CD4-positive, alpha-beta T cell treated with Interleukin-15 for 4 hours (primary cell): ENCODE measurements at regions not wholly inside any gene's neighbourhood (a gene's known extent, or its start where the extent isn't known, plus 50 kb on each side); places are given as distances from the start of the nearest gene placed in this dataset.
"Not testable (repeated sequence)": the region's sequence is repeated elsewhere in the genome, so short reads cannot be mapped to it uniquely, and the experiment has no call there.

Source experiments
- DNase-seq: peaks from one replicate; pipeline ENCODE4 v3.0.0-alpha.2; 2020; ENCODE audit warnings: low spot score

DNA sequence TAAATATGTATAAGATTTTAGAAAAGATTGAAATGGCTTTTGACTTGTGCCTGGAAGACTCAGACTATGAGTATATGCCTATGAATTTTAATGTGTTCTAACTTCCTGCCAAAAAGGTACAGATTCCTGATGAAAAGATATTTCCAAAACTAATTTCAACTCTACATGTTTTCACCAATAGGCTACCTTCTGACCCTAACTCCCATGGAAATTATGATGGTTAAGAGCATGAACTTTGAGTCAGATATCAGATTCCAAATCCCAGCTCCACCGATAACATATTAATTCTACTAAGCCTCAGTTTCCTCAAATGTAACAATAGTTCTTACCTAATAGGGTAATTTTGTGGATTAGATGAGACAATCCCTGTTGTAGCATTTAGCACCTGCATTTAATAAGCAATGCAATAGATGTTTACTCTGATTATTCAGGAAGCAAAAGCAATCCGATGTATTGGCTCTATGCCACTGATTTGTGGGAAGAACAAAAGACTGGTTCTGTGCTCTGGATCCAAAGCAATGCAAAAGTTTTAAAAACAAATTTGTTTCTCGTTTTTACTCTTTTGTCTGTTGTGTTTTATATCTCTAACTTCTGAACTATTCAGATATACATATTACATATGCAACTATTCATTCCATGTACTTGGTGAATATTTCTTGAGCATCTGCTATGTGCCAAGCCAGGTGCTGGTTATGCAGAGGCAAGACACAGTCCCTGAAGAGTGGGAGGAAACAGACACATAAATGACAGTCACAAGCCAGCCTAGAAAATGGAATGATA lies 115.4 kb downstream of the GATA6 start:
- no peak for DNase-seq

DNA sequence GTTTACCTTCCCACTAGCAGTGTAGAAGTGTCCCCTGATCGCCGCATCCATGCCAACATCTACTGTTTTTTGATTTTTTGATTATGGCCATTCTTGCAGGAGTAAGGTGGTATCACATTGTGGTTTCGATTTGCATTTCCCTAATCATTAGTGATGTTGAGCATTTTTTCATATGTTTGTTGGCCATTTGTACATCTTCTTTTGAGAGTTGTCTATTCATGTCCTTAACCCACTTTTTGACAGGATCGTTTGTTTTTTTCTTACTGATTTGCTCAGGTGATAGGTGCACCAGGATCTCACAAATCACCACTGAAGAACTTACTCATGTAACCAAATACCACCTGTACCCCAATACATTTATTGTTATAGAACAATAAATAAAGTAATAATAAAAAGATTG lies 114.5 kb downstream of the GATA6 start:
- DNase-seq, result not testable (repeated sequence)

DNA sequence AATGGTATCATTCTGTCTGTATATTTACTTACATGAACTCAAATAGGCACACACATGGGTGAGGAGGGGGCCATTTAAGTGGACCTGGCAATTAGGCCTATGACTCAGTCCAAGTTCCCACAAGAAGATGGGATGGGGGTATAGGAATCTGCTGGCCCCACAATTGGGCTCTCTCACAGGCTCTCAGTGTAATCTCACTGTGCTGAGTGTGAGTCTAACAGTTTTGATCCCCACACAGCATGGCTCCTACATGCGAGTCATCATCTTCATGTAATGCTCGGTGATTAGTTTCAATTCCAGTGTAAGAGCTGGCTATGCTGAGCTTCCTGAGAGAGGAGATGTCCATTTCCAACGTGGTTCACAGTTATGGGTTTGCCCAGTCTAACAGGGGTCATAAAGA lies 114.0 kb downstream of the GATA6 start:
- DNase-seq, result no peak

DNA sequence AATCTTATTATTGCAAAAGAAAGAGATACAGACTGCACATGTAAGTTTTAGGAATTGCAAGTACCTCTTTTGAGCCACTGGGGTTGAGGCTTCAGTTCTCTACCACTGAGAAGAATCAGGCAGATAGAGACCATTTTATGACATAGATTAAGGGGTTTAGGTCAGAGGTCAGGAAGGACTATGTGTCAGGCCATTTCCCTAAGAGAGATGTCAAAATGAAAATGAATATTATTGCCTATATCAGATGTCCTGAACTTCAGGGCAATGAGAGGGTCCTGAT lies 113.7 kb downstream of the GATA6 start:
- no peak for DNase-seq

DNA sequence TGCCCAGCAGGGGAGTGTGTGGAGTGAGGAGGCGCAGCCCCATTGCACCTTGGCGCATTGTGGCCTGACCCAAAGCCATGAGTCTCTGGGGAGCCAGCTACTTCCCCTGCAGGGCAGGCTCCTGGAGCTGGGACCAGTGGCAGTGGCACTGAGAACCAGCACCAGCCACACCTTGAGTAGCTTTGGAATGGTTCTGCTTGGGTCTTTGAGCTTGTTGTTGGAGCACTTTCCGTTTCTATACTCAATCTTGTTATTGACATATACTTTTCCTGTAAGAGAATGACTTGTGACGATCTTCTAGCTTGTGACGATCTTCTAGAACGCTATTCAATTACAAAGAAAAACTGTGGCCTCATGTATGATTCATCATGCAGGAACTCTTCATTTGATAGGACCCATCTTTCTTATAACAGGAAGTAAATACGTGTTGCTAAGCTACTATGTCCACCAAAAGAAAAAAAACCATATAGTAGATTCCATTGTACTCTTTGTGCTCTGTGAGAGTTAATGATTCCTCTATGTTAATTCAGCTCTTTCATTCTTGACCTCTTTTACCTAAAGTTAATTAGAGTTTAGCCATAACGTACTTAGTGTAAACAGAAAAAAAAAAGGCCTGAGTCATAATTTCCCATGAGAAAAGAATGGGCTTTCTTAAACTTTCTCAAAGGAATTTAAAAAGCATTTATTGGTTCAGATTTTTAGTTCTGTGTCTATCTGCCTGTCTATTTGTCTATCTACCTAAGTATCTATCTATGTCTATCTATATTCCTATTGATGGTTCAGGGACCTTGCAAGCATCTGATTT lies 113.1 kb downstream of the GATA6 start:
- DNase-seq, result peak; percentile 64

DNA sequence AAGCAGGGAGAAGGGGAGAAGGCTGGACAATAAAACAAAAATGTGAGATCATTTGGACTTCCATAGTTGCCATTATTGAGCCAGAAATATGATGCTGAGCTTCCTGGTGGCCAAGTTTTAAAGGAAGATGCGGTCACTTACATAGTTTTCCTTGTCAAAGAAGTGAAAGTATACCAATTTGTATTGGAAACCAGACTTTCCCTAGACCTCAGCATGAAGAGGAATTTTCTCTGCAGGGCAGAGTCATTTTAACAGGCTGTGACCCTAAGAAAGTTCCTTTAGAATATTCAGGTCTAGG lies 111.0 kb downstream of the GATA6 start:
- no peak for DNase-seq

DNA sequence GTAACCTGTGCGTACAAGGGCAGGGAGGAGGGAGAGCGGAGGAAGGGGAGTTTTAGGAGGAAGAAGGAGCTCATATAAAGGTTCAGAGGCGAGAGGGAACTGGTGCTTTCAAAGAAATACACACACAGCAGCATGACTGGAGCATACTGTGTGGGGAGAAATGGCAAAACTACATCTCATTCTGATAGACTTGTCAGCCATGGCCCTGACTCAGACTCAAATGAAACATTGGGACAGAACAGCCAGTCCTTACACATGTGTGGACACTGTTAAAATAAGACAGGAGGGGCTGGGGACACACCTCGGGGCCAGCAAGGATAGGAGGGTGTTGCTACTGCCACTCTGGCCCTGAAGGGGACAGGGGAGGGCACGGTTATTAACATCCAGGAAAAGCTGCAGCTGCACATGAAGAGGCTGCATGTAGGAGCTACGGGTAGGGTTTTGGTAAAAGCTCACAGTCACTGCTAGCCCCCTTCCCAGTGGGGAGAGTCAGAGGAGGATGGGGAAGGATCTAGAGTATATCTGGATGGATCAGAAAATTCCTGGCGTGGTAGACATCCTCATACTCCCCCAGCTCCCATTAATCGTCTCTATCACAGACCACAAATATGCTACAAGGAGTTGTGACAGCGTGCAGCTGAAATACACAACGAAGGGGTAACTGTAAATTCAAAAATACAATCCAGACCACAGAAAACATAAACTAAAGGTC lies 110.5 kb downstream of the GATA6 start:
- DNase-seq, result no peak

DNA sequence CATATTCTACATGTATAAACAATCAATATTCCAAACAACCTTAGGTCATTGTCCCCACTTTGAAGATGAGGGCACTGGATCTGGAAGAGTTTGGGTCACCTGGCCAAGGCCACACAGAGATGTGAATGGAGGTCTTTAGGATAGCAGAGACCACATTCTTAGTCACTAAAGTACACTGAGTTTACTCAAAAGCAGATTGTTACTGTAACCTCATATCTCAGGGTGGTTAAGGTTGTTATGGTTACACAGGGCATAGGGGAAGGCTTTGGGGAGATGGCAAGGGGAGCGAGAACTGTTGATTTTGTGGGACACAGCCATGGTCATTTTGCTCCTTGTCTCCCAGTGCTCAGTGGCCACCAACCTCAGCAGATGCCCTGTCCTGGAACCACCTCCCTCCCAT lies 109.4 kb downstream of the GATA6 start:
- DNase-seq, result no peak

DNA sequence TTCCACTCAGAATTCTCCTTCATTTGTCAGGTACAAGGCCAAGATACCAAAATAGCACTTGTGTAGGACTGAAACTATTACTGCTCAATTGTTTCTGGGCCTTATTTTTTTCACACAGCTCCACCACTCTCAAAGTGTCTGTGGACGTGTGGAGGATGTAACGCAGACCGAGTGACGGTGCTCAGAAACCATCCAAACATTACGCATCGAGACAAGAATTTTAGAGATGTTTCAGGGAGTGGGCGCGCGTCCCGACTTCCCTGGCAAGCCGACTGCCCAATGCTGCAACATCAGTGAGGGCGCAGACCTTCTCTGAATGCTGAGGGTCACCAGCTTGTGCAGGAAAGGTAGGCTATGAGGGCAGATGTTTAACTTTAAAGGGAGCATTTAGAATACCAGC lies 108.4 kb downstream of the GATA6 start:
- DNase-seq, result no peak

DNA sequence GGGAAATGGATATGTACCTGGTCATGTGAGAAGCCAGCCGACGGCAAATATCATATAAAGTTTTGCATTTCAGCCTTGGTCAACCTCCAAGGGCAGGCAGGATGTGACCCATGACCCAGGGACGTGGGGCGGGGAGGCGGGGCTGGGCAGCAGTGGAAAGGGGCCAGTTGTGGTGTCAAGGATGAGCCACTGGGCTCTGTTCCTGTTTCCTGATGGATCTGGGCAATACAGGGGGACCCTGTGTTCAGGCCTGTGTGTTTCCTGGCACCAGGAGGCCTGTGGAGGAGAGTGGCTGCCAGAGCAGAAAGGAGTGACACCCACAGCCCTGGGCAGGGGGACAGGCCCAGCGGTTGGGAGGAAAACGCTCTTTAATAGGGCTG lies 106.9 kb downstream of the GATA6 start:
- no peak for DNase-seq

DNA sequence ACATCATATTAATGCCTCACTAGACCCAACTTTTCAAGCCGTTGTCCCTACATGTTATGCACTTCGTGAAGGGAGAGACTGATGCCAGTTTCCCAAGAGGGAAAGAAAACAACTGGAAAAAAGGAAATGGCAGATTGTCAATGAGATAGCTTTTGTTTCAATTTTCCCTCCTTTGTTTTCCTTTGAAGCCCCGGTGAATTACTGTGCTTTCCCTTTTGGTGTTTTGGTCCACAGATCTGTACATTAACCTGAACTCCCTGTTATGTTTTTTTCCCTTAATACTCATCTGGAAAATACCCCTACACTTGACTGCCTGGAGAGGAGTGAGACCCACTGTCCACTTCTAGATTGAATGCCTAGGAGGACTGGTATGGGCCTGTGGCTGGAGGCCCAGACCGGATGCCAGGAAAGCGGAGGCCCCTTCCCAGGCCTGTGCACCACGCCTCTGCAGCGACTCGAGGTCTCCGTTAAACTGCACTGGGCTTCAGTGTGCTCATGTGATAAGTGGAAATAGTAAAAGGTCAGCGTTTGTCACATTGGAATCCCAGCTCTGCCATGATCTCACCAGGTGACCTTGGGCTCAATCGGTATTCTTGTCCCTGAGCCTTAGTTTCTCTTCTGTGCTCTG lies 106.4 kb downstream of the GATA6 start:
- no peak for DNase-seq

DNA sequence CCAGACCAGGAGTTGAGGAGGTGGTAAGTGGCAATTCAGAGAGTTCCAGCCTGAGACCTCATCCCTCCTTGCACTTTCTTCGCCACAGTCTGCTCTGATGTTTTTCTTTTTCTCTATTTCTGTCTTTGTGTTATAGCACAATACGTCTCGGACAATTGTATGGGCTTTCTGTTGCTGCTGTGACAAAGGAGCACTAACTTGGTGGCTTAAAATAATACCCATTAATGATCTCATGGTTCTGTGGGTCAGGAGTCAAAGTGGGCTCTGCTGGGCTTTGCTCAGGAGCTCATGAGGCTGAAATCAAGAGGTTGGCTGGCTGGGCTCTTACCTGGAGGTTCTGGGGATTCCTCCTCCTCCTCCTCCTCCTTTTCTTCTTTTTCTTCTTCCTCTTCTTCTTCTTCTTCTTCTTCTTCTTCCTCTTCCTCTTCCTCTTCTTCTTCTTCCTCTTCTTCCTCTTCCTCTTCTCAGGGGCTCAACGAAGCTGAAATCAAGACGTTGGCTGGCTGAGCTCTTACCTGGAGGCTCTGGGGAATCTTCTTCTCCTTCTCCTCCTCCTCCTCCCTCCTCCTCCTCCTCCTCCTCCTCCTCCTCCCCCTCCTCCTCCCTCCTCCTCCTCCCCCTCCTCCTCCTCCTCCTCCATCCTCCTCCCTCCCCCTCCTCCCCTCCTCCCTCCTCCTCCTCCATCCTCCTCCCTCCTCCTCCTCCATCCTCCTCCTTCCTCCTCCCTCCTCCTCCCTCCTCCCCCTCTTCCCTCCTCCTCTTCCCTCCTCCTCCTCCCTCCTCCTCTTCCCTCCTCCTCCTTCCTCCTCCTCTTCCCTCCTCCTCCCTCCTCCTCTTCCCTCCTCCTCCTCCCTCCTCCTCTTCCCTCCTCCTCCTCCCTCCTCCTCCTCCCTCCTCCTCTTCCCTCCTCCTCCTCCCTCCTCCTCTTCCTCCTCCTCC lies 104.0 kb downstream of the GATA6 start:
- no peak for DNase-seq

DNA sequence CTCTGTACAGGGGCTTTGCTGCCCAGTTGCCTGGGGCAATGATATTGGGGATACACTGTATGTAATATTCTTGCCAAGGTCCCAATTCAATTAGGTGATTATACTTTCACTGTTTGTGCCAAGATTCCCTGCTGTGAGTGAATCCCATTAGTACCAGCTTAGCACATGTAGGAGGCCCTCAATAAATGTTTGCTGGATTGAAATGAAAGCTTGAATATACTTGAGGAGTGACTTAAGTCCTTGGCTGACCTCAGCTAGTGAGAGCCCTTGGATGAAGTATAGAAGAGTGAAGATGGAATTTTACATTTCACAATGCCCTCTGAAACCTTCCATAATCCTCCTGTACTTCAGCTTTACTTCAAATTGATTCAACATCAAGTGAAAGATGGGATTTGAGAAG lies 102.9 kb downstream of the GATA6 start:
- DNase-seq, result no peak

DNA sequence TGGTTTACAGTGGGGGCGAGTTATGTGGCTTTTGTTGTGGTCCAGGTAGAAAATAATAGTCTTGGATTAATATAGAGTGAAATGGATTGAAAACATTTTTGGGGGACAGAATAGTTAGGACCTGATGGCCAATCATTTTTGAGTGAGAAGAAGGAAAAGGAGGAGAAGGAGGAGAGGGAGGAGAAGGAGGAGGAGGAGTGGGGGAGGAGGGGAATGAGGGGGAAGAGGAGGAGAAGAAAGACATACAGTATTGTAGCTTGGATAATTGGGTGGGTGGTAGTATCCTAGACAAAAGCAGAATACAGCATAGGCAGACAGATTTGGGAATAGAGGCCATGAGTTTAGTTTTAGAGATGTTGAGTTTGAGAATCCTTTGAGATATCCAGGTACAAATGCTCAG lies 101.6 kb downstream of the GATA6 start:
- no peak for DNase-seq

DNA sequence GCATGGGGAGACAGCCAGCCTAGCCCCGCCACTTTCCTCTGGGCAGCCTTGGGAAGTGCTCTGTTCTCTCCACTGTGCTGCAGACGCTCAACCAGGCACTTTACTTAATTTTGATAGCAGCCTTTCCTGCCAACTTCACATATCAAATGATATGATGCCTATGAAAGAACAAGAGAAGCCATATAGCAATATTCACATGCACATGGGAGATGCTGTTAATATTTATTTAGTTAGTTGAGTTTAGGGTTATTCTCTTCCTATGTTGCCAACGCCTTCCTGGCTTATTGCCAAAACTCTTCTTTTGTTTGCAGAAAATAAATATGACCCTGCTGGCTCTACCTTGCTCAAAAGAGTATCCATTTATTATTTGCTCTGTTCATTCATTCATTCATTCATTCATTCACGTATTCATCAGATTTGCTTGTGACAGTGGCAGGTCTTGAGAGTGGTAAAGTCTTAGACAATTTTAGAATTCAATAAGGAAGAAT lies 99.3 kb downstream of the GATA6 start:
- DNase-seq, result no peak

DNA sequence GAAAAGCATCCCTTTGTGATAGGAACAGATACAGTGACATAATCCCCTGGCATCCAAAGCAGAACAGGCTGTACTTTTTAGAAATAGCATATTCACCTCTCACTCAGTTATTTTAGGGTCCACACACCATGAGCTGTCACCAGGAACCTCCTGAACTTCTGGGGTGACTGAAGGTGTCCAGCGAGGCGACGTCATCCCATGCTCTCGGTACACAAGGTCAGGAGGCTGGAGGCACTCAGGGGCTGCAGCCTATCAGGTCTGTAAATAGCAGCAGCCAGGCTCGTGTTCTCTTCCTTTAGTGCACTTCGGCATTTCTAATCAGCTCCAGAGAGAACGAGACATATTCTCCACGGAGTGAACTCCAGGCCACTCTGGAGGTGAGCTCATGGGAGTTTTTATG lies 98.3 kb downstream of the GATA6 start:
- DNase-seq, result no peak

DNA sequence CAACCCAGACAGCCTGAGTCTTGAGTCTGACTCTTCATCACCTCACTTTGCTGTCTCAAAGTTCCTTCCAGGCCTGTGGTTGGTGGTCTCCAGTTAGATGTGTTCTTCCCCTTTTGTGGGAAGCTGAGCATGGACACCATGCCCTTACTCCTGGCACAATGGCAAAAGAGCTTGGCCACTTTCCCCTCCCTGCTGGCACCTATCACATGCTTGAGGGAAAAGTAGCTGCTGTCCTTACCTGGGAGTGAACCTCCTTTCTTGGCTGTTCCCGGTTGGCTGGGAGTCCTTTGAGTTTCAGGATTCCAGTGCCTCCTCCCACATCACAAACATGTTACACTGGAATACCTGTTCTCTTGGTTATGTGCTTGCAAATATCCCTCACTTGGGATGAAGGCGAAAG lies 97.8 kb downstream of the GATA6 start:
- DNase-seq, result no peak

DNA sequence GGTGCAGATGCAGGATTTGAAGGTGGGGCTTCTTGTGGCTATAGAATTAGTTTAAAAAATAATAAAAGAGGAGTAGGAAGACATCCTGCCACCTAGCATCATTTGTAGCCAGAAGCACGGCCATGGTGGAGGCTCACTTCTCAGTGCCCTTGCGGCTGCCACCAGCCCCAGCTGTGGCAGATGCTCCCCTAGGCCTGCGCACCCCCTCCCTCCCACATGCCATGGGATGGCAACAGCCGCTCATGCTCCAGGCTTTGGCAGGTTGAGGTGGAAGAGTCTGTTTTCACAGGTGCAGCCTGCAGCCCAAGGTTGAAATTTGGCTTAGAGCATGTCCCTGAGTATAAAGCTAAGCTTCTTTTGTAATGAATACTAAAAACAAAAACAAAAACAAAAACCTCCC lies 96.4 kb downstream of the GATA6 start:
- no peak for DNase-seq

DNA sequence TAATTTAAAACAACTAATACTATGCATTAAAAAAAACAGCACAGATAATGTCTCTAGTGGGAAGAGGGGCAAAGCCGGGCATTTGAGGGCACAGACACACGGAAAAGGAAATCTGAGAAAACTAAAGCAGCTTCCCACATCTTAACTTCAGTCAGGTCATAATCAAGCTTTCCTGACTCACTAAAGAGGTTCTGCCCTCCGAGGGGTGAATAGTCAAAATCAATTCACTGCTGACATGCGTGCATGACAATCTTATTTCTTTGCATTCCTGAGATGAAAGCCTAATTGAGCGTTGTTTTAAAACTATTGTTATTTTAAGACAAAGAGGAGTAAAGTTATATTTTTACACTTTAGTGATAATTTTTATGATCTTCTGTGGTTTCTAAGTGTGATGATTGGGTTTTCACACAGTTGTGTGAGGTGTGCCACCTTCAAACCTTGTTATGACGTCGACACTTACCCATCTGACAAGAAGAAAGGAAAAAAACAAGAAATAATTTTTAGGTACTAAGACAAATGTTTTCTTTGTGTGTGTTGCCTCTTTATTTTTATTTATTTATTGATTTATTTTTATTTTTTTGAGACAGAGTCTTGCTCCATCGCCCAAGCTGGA lies 90.9 kb downstream of the GATA6 start:
- DNase-seq, result peak; percentile 18

DNA sequence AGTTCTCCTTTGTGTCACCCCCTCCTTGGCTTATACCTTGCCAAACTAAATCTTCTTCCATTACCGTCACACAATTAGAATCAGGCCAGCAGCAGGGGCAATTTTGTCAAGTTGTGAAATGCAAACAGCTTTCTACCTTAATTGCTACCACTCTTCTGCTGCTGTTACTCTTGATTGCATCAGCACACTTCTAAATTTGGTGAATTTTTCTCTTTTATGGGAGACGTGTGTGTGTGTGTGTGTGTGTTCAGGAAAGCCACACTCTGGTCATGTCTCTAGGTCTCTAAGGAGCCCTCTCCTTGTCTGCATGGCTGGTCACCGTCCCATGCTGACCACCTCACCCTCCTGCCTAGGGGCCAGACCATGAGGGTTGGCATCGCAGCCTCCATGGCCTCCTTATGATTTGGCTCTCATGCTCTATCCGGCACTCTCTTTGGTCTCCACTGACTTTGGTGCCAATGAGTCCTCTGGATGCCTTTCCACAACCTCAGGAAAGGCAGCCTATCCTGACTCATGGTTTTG lies 87.7 kb downstream of the GATA6 start:
- DNase-seq, result no peak

DNA sequence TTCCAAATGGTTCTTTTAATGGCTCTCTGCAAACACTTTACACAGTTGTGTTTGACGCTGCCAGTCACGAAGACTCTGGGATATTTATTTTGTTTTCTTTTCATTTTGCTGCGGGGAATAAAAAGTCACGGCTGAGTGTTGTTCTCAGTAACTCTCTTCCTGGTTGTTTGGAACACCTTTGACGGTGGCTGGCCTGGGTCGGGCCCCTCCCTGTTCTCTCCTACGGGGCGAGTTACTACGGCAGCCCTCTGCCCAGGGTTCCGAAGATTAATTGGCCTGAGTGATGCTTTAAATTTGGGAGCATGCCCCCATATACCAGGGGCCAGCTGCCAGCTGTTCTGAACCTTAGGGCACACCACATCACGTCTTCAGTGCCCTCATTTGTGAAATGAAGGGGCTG lies 84.7 kb downstream of the GATA6 start:
- DNase-seq, result no peak
